ENCODE measurements at regions not wholly inside any gene's neighbourhood (a gene's known extent, or its start where the extent isn't known, plus 50 kb on each side); places are given as distances from the start of the nearest gene placed in this dataset.
"Not testable (repeated sequence)": the region's sequence is repeated elsewhere in the genome, so short reads cannot be mapped to it uniquely, and the experiment has no call there.

GRCh38 chr3:168693870-168694269 lies 598.1 kb upstream of the GOLIM4 start:
- no peaks in the 10 kb centered on the region for H3K4me1 ChIP-seq
- H3K36me3 ChIP-seq, result no peaks in the 10 kb centered on the region
- H3K27me3 ChIP-seq, result no peaks in the 10 kb centered on the region
- no peak overlapping the region for H3K27ac ChIP-seq
- intact Hi-C loops (cut with DNase I), result no loop called here
- H3K4me3 ChIP-seq, result no peak overlapping the region
- no peak for TF ChIP-seq CTCF (IDR thresholded peaks at IDR 0.05)
- H3K9me3 ChIP-seq, result no peaks in the 10 kb centered on the region
- no peak for DNase-seq (ENCODE audit: low spot score in 2 of 2)

GRCh38 chr3:168688267-168688666 lies 592.5 kb upstream of the GOLIM4 start:
- no peaks in the 10 kb centered on the region for H3K27me3 ChIP-seq
- H3K36me3 ChIP-seq, result no peaks in the 10 kb centered on the region
- no peak overlapping the region for H3K27ac ChIP-seq
- no peaks in the 10 kb centered on the region for H3K9me3 ChIP-seq
- no peaks in the 10 kb centered on the region for H3K4me1 ChIP-seq
- TF ChIP-seq CTCF (IDR thresholded peaks at IDR 0.05), result no peak
- intact Hi-C loops (cut with DNase I), result no loop called here
- no peak overlapping the region for H3K4me3 ChIP-seq
- no peak for DNase-seq (ENCODE audit: low spot score in 2 of 2)

- H3K4me1 ChIP-seq, result no peaks in the 10 kb centered on the region
- no peaks in the 10 kb centered on the region for H3K27me3 ChIP-seq
- no peak for TF ChIP-seq CTCF (IDR thresholded peaks at IDR 0.05)
- H3K36me3 ChIP-seq, result no peaks in the 10 kb centered on the region
- DNase-seq (ENCODE audit: low spot score in 2 of 2), result no peak
- no peak overlapping the region for H3K4me3 ChIP-seq
- H3K27ac ChIP-seq, result no peak overlapping the region
- no peaks in the 10 kb centered on the region for H3K9me3 ChIP-seq
- intact Hi-C loops (cut with DNase I), result no loop called here
These were observed 588.8 kb upstream of the GOLIM4 start for GRCh38 chr3:168684519-168684918.

- intact Hi-C loops (cut with DNase I), result no loop called here
- no peaks in the 10 kb centered on the region for H3K27me3 ChIP-seq
- no peak for DNase-seq (ENCODE audit: low spot score in 2 of 2)
- no peak for TF ChIP-seq CTCF (IDR thresholded peaks at IDR 0.05)
- H3K4me1 ChIP-seq, result no peaks in the 10 kb centered on the region
- no peaks in the 10 kb centered on the region for H3K9me3 ChIP-seq
- no peak overlapping the region for H3K27ac ChIP-seq
- H3K4me3 ChIP-seq, result no peak overlapping the region
- H3K36me3 ChIP-seq, result no peaks in the 10 kb centered on the region
These were observed 583.0 kb upstream of the GOLIM4 start for GRCh38 chr3:168678730-168679129.

- no peak for DNase-seq (ENCODE audit: low spot score in 2 of 2)
- Histone ChIP-seq H3K9me3 (no peaks in the 10 kb centered on the region), H3K4me1 (no peaks in the 10 kb centered on the region), H3K36me3 (no peaks in the 10 kb centered on the region), H3K27me3 (no peaks in the 10 kb centered on the region), H3K27ac (no peak overlapping the region), H3K4me3 (no peak overlapping the region)
- intact Hi-C loops (cut with DNase I), result no loop called here
- no peak for TF ChIP-seq CTCF (IDR thresholded peaks at IDR 0.05)
These were observed 575.4 kb upstream of the GOLIM4 start for GRCh38 chr3:168671091-168671490.

GRCh38 chr3:168660879-168661657 lies 565.3 kb upstream of the GOLIM4 start:
- intact Hi-C loops (cut with DNase I); H3K4me1 ChIP-seq; DNase-seq (ENCODE audit: low spot score in 2 of 2); H3K4me3 ChIP-seq; H3K27me3 ChIP-seq; H3K36me3 ChIP-seq; H3K9me3 ChIP-seq; H3K27ac ChIP-seq: not testable (repeated sequence)
